HUES48 (cell line): ENCODE measurements at regions not wholly inside any gene's neighbourhood (a gene's known extent, or its start where the extent isn't known, plus 50 kb on each side); places are given as distances from the start of the nearest gene placed in this dataset.

ENCODE experiments used
- H3K27ac ChIP-seq: one replicate; pipeline ENCODE4 v1.7.0; 2013; ENCODE audit warnings: low read depth, low read length, inconsistent platforms
- H3K27me3 ChIP-seq: 2 replicates; pipeline ENCODE4 v1.6.1; 2013; ENCODE audit warnings: mild to moderate bottlenecking, low read length; ENCODE audit not compliant: control insufficient read depth, insufficient read depth
- H3K36me3 ChIP-seq: 2 replicates; pipeline ENCODE4 v1.6.1; 2013; ENCODE audit warnings: low read length; ENCODE audit not compliant: control insufficient read depth, insufficient read depth
- H3K4me1 ChIP-seq: 2 replicates; pipeline ENCODE4 v1.6.1; 2013; ENCODE audit warnings: mild to moderate bottlenecking, low read length; ENCODE audit not compliant: control insufficient read depth, insufficient read depth
- H3K4me3 ChIP-seq: 2 replicates; pipeline ENCODE4 v1.5.1; 2013; ENCODE audit warnings: mild to moderate bottlenecking, low read depth, low read length
- H3K9ac ChIP-seq: 2 replicates; pipeline ENCODE4 v1.6.1; 2013; ENCODE audit warnings: mild to moderate bottlenecking, low read depth, low read length, moderate library complexity
- H3K9me3 ChIP-seq: 2 replicates; pipeline ENCODE4 v1.6.1; 2013; ENCODE audit warnings: low read length; ENCODE audit not compliant: control insufficient read depth, insufficient read depth

- Histone ChIP-seq H3K9ac (no peak overlapping the region), H3K9me3 (peaks cover 5% of the 10 kb centered on the region), H3K27me3 (no peaks in the 10 kb centered on the region), H3K27ac (no peak overlapping the region), H3K36me3 (no peaks in the 10 kb centered on the region), H3K4me3 (no peak overlapping the region), H3K4me1 (peaks cover 5% of the 10 kb centered on the region; the same call in 1 of the 2 replicates)
Observed at GRCh38 chr3:805326-805725, 287.5 kb upstream of the CNTN6 start.

- H3K36me3 ChIP-seq: no peaks in the 10 kb centered on the region
- no peak overlapping the region for H3K27ac ChIP-seq
- no peaks in the 10 kb centered on the region for H3K27me3 ChIP-seq
- no peak overlapping the region for H3K4me3 ChIP-seq
- peaks cover 5% of the 10 kb centered on the region; the same call in 1 of the 2 replicates for H3K4me1 ChIP-seq
- H3K9me3 ChIP-seq: peaks cover 5% of the 10 kb centered on the region
- H3K9ac ChIP-seq: no peak overlapping the region
Observed at GRCh38 chr3:806006-806405, 286.8 kb upstream of the CNTN6 start.

- Histone ChIP-seq H3K36me3 (no peaks in the 10 kb centered on the region), H3K27me3 (no peaks in the 10 kb centered on the region), H3K4me3 (no peak overlapping the region), H3K9me3 (no peaks in the 10 kb centered on the region), H3K4me1 (no peaks in the 10 kb centered on the region), H3K9ac (no peak overlapping the region), H3K27ac (no peak overlapping the region)
Observed at GRCh38 chr3:816605-817004, 276.2 kb upstream of the CNTN6 start.

GRCh38 chr3:834679-835078 is 258.1 kb upstream of the CNTN6 start:
- Histone ChIP-seq H3K27me3 (no peaks in the 10 kb centered on the region), H3K9ac (no peak overlapping the region), H3K27ac (no peak overlapping the region), H3K4me3 (no peak overlapping the region), H3K36me3 (no peaks in the 10 kb centered on the region), H3K9me3 (peaks cover 17% of the 10 kb centered on the region), H3K4me1 (no peaks in the 10 kb centered on the region)

GRCh38 chr3:835096-835495 is 257.7 kb upstream of the CNTN6 start:
- Histone ChIP-seq H3K27ac (no peak overlapping the region), H3K9me3 (peaks cover 13% of the 10 kb centered on the region), H3K27me3 (no peaks in the 10 kb centered on the region), H3K4me1 (no peaks in the 10 kb centered on the region), H3K36me3 (no peaks in the 10 kb centered on the region), H3K9ac (no peak overlapping the region), H3K4me3 (no peak overlapping the region)

GRCh38 chr3:839981-840380 is 252.8 kb upstream of the CNTN6 start:
- no peaks in the 10 kb centered on the region for H3K9me3 ChIP-seq
- no peak overlapping the region for H3K9ac ChIP-seq
- H3K36me3 ChIP-seq: no peaks in the 10 kb centered on the region
- no peak overlapping the region for H3K4me3 ChIP-seq
- no peaks in the 10 kb centered on the region for H3K4me1 ChIP-seq
- H3K27ac ChIP-seq: no peak overlapping the region
- no peaks in the 10 kb centered on the region for H3K27me3 ChIP-seq

GRCh38 chr3:851098-851790 is 241.6 kb upstream of the CNTN6 start:
- Histone ChIP-seq H3K27ac (no peak overlapping the region), H3K9ac (no peak overlapping the region), H3K36me3 (no peaks in the 10 kb centered on the region), H3K4me1 (0 out of 2 replicates have a peak, but pooled peaks cover 4% of the 10 kb centered on the region), H3K27me3 (no peaks in the 10 kb centered on the region), H3K4me3 (no peak overlapping the region), H3K9me3 (no peaks in the 10 kb centered on the region)

GRCh38 chr3:852033-852432 is 240.8 kb upstream of the CNTN6 start:
- Histone ChIP-seq H3K4me1 (0 out of 2 replicates have a peak, but pooled peaks cover 4% of the 10 kb centered on the region), H3K4me3 (no peak overlapping the region), H3K9ac (no peak overlapping the region), H3K36me3 (no peaks in the 10 kb centered on the region), H3K27me3 (no peaks in the 10 kb centered on the region), H3K27ac (no peak overlapping the region), H3K9me3 (no peaks in the 10 kb centered on the region)

- Histone ChIP-seq H3K27me3 (no peaks in the 10 kb centered on the region), H3K9me3 (peaks cover 3% of the 10 kb centered on the region), H3K4me3 (no peak overlapping the region), H3K36me3 (no peaks in the 10 kb centered on the region), H3K4me1 (0 out of 2 replicates have a peak, but pooled peaks cover 4% of the 10 kb centered on the region), H3K27ac (no peak overlapping the region), H3K9ac (no peak overlapping the region)
Observed at GRCh38 chr3:853489-853888, 239.3 kb upstream of the CNTN6 start.

GRCh38 chr3:859135-859534 is 233.7 kb upstream of the CNTN6 start:
- no peaks in the 10 kb centered on the region for H3K27me3 ChIP-seq
- H3K4me3 ChIP-seq: no peak overlapping the region
- peaks cover 16% of the 10 kb centered on the region for H3K9me3 ChIP-seq
- H3K9ac ChIP-seq: no peak overlapping the region
- H3K27ac ChIP-seq: no peak overlapping the region
- H3K4me1 ChIP-seq: no peaks in the 10 kb centered on the region
- H3K36me3 ChIP-seq: no peaks in the 10 kb centered on the region

GRCh38 chr3:861721-862120 is 231.1 kb upstream of the CNTN6 start:
- no peak overlapping the region for H3K4me3 ChIP-seq
- H3K27ac ChIP-seq: no peak overlapping the region
- no peaks in the 10 kb centered on the region for H3K36me3 ChIP-seq
- peaks cover 16% of the 10 kb centered on the region for H3K9me3 ChIP-seq
- H3K9ac ChIP-seq: no peak overlapping the region
- no peaks in the 10 kb centered on the region for H3K4me1 ChIP-seq
- no peaks in the 10 kb centered on the region for H3K27me3 ChIP-seq
